Hepatocyte (in vitro differentiated cells): ENCODE measurements at regions not wholly inside any gene's neighbourhood (a gene's known extent, or its start where the extent isn't known, plus 50 kb on each side); places are given as distances from the start of the nearest gene placed in this dataset.

Experiments
- DNase-seq: peaks from one replicate; pipeline ENCODE4 v3.0.0-alpha.2; 2016; ENCODE audit warnings: low spot score
- H2AFZ ChIP-seq: fragments of 200-600 bp; sonication (generic); 2 replicates; pipeline ENCODE4 v1.6.0; 2016; ENCODE audit warnings: antibody characterized with exemption, mild to moderate bottlenecking
- H3K27ac ChIP-seq: fragments of 200-600 bp; sonication (generic); 2 replicates; pipeline ENCODE4 v1.5.1; 2016; ENCODE audit warnings: mild to moderate bottlenecking
- H3K27me3 ChIP-seq: fragments of 200-600 bp; sonication (generic); 2 replicates; pipeline ENCODE4 v1.6.1; 2016
- H3K36me3 ChIP-seq: fragments of 200-600 bp; sonication (generic); replicated peaks from 2 replicates; pipeline ENCODE4 v1.5.1; 2016; ENCODE audit warnings: low read depth; ENCODE audit not compliant: insufficient read depth
- H3K4me1 ChIP-seq: fragments of 200-600 bp; sonication (generic); 2 replicates; pipeline ENCODE4 v1.5.1; 2016; ENCODE audit warnings: mild to moderate bottlenecking, moderate library complexity; ENCODE audit not compliant: insufficient read depth
- H3K4me2 ChIP-seq: fragments of 200-600 bp; sonication (generic); 2 replicates; pipeline ENCODE4 v1.6.0; 2016
- H3K4me3 ChIP-seq: fragments of 200-600 bp; sonication (generic); 2 replicates; pipeline ENCODE4 v1.5.1; 2016; ENCODE audit warnings: mild to moderate bottlenecking
- H3K79me2 ChIP-seq: fragments of 200-600 bp; sonication (generic); 2 replicates; pipeline ENCODE4 v1.6.0; 2017; ENCODE audit warnings: mild to moderate bottlenecking
- H3K9me2 ChIP-seq: fragments of 200-600 bp; sonication (generic); replicated peaks from 2 replicates; pipeline ENCODE4 v1.6.0; 2017; ENCODE audit warnings: mild to moderate bottlenecking; ENCODE audit not compliant: insufficient read depth
- H3K9me3 ChIP-seq: fragments of 200-600 bp; sonication (generic); 2 replicates; pipeline ENCODE4 v1.5.1; 2016; ENCODE audit warnings: low read depth, mild to moderate bottlenecking
- H4K20me1 ChIP-seq: fragments of 200-600 bp; sonication (generic); 2 replicates; pipeline ENCODE4 v1.6.0; 2016; ENCODE audit warnings: mild to moderate bottlenecking; ENCODE audit not compliant: insufficient read depth, poor library complexity, severe bottlenecking
- CTCF ChIP-seq: fragments of 200-600 bp; sonication (generic); IDR thresholded peaks from 2 replicates; pipeline ENCODE4 v1.5.1; 2016; ENCODE audit warnings: antibody characterized with exemption, mild to moderate bottlenecking; ENCODE audit not compliant: poor library complexity
- EZH2 ChIP-seq: fragments of 200-600 bp; sonication (generic); IDR thresholded peaks from 2 replicates; pipeline ENCODE4 v1.6.1; 2016; ENCODE audit warnings: antibody characterized with exemption, mild to moderate bottlenecking, borderline replicate concordance
- EZH2phosphoT487 ChIP-seq: fragments of 200-600 bp; sonication (generic); IDR thresholded peaks from one replicate; pipeline ENCODE4 v1.6.1; 2018; ENCODE audit warnings: antibody characterized with exemption, mild to moderate bottlenecking, low read depth, moderate library complexity; ENCODE audit not compliant: unreplicated experiment, severe bottlenecking
- WGBS: methylation state at CpG from one replicate; pipeline ENCODE4 v1.1.6; 2016; ENCODE audit warnings: low lambda C conversion rate; ENCODE audit errors: missing lambda C conversion rate; 5-methylcytosine and 5-hydroxymethylcytosine counted together

GRCh38 chr1:218796773-218797172 lies 376.9 kb upstream of the LYPLAL1 start:
- H4K20me1 ChIP-seq, result no peaks in the 10 kb centered on the region
- no peaks in the 10 kb centered on the region for H3K36me3 ChIP-seq
- H3K79me2 ChIP-seq, result no peaks in the 10 kb centered on the region
- H3K4me3 ChIP-seq, result no peak overlapping the region
- H2AFZ ChIP-seq, result no peak overlapping the region
- no peak overlapping the region for H3K27ac ChIP-seq
- H3K4me1 ChIP-seq, result no peaks in the 10 kb centered on the region
- no peaks in the 10 kb centered on the region for H3K9me2 ChIP-seq
- no peak for TF ChIP-seq CTCF
- TF ChIP-seq EZH2phosphoT487, result no peak
- TF ChIP-seq EZH2, result no peak
- DNase-seq, result no peak
- no peaks in the 10 kb centered on the region for H3K9me3 ChIP-seq
- WGBS, result 73% methylated on average over 3 of the region's 3 CpGs
- H3K27me3 ChIP-seq, result no peaks in the 10 kb centered on the region
- no peak overlapping the region for H3K4me2 ChIP-seq

GRCh38 chr1:218802799-218803198 lies 370.9 kb upstream of the LYPLAL1 start:
- no peak overlapping the region for H3K27ac ChIP-seq
- H3K36me3 ChIP-seq, result no peaks in the 10 kb centered on the region
- no peaks in the 10 kb centered on the region for H3K27me3 ChIP-seq
- no peaks in the 10 kb centered on the region for H3K9me2 ChIP-seq
- H3K79me2 ChIP-seq, result no peaks in the 10 kb centered on the region
- no peak overlapping the region for H3K4me2 ChIP-seq
- no peak overlapping the region for H2AFZ ChIP-seq
- DNase-seq, result no peak
- TF ChIP-seq EZH2phosphoT487 (no peak), EZH2 (no peak), CTCF (no peak)
- 86% methylated on average over 3 of the region's 3 CpGs for whole genome bisulfite sequencing
- no peaks in the 10 kb centered on the region for H3K4me1 ChIP-seq
- H4K20me1 ChIP-seq, result no peaks in the 10 kb centered on the region
- H3K9me3 ChIP-seq, result no peaks in the 10 kb centered on the region
- H3K4me3 ChIP-seq, result no peak overlapping the region

- H3K4me3 ChIP-seq, result no peak overlapping the region
- no peak for TF ChIP-seq EZH2phosphoT487
- TF ChIP-seq EZH2, result no peak
- no peak for TF ChIP-seq CTCF
- no peaks in the 10 kb centered on the region for H3K36me3 ChIP-seq
- H4K20me1 ChIP-seq, result no peaks in the 10 kb centered on the region
- H3K27me3 ChIP-seq, result no peaks in the 10 kb centered on the region
- H3K4me1 ChIP-seq, result no peaks in the 10 kb centered on the region
- no peaks in the 10 kb centered on the region for H3K79me2 ChIP-seq
- no peak overlapping the region for H3K4me2 ChIP-seq
- 84% methylated on average over 3 of the region's 3 CpGs for WGBS
- no peaks in the 10 kb centered on the region for H3K9me2 ChIP-seq
- no peaks in the 10 kb centered on the region for H3K9me3 ChIP-seq
- DNase-seq, result no peak
- no peak overlapping the region for H2AFZ ChIP-seq
- no peak overlapping the region for H3K27ac ChIP-seq
Measured at GRCh38 chr1:218803351-218803997, 370.2 kb upstream of the LYPLAL1 start.
